Stimulated activated CD4-positive, alpha-beta T cell treated with anti-CD3 and anti-CD28 coated beads, TNF-alpha, amount 100 ng/mL, for 48 hours (primary cell): ENCODE measurements at regions not wholly inside any gene's neighbourhood (a gene's known extent, or its start where the extent isn't known, plus 50 kb on each side); places are given as distances from the start of the nearest gene placed in this dataset.
"Not testable (repeated sequence)": the region's sequence is repeated elsewhere in the genome, so short reads cannot be mapped to it uniquely, and the experiment has no call there.

ENCODE experiments used
- DNase-seq, 3 donors: peaks; one replicate each; pipeline ENCODE4 v3.0.0-alpha.2; 2020; ENCODE audit warnings: low read depth in 3 of 3

DNA sequence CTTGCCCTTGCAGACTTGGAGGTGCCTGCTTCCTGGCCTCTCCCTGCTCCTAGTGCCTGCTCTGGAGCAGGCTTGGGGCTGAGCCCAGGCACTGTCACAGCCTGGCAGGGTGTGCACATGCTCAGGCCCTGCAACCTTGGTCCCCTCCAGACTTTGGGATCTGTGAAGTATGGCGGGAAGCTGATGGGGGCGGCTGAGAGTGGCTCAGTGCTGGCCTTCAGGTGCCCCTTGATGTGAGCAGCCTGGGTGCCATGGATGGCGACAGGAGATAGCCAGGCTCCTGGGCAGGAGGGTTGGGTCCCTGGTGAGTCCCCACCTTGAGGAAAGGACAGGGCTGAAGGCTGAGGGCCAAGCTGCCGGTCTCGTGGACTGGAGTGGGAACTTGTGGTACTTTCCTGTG is 700.4 kb upstream of the KCND2 start:
- DNase-seq, result no peak

GRCh38 chr7:119578116-119578515 is 694.9 kb upstream of the KCND2 start:
- DNase-seq, result no peak

GRCh38 chr7:119594956-119595355 is 678.0 kb upstream of the KCND2 start:
- DNase-seq, result no peak

- DNase-seq, result no peak
Observed at GRCh38 chr7:119596651-119597050, 676.3 kb upstream of the KCND2 start.

DNA sequence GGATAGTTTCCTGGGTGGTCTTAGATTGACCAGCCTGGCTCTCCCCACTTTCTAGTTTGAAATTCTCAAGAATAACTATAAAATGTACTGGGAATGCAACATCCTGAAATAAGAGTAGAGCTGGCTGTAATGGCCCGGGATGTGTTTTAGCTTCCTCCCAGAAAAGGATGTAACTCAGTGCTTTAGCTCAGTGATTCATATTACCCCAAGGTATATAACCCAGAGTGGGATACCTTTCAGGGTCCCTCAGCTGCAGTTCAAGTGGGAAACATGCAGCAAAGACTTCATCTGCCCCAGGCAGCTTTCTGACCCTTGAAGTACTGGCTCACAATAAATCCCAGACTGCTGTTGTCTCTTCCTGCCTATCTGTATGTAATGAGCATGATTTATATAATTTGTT is 666.7 kb upstream of the KCND2 start:
- no peak for DNase-seq

DNA sequence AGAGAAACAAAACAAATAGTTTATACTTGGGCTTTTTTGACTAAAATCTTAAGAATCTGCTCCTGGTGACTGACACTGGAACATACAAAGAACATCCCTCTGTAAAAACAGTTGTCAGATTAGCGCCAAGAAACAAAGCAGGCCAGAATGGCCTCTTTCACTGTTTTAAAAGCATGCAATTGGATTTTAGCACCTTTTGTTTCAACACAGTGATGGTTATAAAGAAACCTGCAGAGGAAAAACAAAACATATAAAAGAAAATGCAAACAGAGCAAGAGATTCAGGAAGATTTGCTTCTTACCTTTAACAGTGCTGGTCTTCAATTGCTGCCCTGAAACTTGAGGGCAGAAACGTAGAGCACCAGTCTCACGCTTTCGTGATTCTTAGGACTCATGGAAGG is 652.2 kb upstream of the KCND2 start:
- no peak for DNase-seq

DNA sequence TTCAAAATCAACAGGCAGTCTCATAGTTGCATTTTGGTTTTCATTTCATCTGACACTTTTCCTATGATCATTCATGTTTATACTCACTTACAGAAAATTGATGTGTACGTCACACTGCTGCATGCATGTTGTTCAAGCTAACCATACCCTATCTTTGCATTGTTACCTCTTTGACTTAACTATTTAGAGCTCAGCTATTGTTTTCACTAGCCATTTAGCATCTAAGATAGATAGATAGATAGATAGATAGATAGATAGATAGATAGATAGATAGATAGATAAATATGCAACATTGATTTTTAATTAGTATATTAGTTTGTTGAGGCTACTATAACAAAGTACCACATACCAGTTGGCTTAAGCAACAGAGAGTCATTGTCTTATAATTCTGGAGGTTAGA is 649.5 kb upstream of the KCND2 start:
- DNase-seq, result no peak

GRCh38 chr7:119630406-119630969 is 642.5 kb upstream of the KCND2 start:
- no peak for DNase-seq

GRCh38 chr7:119633812-119634211 is 639.2 kb upstream of the KCND2 start:
- DNase-seq, result not testable (repeated sequence)

DNA sequence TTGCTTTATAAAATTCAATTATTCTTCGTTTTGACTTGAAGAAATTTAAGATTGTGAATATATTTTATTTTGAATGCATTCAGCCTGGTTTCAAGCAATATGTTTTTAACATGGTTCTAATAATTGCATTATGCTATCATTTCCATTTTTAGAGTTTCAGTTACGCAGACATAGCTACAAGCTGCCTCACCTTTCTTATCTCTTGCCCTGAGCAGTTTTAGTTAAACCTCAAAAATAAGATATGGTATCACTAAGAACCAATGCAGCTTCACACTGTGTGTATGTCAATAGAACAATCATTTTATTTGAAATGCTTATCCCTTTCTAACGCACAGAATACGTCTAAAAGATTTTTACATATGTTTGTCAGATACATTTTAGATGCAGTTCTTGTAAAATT is 632.6 kb upstream of the KCND2 start:
- no peak for DNase-seq

DNA sequence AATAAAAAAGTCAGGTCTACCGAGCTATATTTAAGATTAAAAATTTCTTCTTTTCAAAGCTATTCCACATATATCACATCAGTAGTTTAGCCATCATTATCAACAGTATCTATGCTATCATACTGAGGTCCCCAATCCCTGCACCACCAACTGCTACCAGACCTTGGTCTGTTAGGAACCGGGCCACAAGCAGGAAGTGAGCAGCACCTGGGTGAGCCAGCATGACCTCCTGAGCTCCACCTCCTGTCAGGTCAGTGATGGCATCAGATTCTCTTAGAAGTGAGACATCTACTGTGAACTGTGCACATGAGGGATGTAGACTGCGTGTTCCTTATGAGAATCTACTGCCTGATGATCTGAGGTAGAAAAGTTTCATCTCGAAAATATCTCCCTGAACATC is 632.1 kb upstream of the KCND2 start:
- no peak for DNase-seq

DNA sequence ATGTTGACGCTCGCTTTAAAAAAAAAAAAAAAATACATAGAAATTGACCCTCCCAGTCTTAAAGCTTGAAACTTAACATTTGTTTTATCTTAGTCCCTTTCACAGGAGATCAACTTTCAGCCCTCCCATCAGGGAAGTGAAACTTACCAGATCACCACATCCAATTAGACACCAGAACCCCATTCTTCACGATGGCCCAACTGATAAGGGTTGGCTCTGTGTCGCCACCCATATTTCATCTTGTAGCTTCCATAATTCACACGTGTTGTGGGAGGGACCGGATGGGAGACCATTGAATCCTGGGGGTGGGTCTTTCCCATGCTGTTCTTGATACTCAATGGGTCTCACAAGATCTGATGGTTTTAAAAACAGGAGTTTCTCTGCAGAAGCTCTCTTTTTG is 629.4 kb upstream of the KCND2 start:
- no peak for DNase-seq

GRCh38 chr7:119647286-119647685 is 625.7 kb upstream of the KCND2 start:
- no peak for DNase-seq

DNA sequence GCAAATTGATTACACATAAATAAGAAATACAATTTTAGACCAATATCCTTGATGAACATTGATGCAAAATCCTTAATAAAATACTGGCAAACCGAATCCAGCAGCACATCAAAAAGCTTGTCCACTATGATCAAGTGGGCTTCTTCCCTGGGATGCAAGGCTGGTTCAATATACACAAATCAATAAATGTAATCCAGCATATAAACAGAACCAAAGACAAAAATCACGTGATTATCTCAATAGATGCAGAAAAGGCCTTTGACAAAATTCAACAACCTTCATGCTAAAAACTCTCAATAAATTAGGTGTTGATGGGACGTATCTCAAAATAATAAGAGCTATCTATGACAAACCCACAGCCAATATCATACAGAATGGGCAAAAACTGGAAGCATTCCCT is 624.2 kb upstream of the KCND2 start:
- not testable (repeated sequence) for DNase-seq

GRCh38 chr7:119660080-119660479 is 612.9 kb upstream of the KCND2 start:
- DNase-seq, result no peak

DNA sequence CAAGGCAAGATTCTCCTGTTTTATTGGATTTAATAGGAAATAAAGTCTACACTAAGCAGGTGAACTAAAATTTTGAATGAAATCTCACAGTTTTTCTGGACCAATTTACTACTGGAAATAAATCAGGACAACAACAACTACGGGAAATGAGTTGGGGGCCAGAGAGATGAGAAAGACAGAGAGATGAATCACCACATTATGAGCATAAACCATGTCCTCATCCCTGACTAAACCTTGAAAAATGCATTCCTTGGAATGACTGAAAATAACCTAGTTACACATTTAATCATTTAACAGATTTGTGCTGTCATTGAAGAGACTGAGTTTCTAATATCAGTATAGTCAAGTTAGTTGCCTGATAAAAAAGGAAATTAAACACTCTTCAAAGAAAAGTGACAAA is 608.4 kb upstream of the KCND2 start:
- no peak for DNase-seq

- no peak for DNase-seq
Observed at GRCh38 chr7:119665796-119666195, 607.2 kb upstream of the KCND2 start.

DNA sequence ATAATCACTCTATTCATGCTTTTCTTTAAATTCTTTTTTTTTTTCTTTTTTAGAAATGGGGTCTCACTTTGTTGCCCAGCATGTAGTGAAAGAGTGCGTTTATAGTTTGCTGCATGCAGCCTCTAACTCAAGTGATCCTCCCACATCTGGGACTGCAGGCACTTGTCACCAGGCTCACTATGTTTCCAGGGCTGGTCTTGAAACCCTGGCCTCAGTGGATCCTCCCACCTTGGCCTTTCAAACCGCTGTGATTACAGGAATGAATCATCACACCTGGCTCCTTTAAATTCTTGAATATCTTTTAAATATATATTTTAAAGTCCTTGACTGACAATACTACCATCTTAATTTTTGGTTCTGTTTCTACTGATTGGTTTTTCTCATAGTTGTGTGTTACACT is 591.6 kb upstream of the KCND2 start:
- DNase-seq, result no peak

GRCh38 chr7:119684763-119685162 is 588.2 kb upstream of the KCND2 start:
- no peak for DNase-seq

GRCh38 chr7:119685906-119686305 is 587.1 kb upstream of the KCND2 start:
- no peak for DNase-seq

DNA sequence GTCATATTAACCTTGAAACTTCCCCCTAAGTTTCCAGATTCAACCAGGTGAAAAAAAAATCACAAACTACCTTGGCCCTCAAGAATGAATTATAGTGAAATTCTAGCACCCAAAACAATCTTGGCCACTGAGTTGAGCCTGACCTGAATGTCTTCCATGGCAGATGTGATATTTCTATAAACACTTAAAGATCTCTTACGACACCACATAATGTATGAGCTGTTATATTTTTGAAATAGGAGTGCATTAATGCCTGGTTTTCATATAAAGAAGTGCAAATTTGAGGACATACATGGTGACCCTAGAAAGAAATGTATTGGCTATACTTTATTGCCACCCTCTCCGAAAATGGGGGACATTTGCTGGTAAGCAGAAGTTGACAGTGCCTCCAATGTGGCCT is 584.1 kb upstream of the KCND2 start:
- no peak for DNase-seq

DNA sequence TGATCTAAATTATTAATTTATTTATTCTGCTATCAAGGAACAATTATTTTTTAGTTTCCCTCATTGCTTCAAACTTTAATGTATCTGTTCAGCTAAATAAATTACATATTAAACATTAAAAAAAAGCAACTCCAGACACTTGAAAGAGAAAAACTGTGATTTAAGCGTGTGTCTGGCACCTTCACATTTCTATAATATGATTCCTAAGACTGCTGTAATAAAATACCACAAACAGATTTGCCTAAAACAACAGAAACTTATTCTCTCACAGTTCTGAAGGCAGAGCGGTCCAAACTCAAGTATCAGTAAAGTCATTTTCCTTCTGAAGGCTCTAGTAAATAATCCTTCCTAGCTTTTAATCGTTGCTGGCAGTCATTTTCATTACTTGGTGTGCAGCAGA is 580.4 kb upstream of the KCND2 start:
- DNase-seq, result no peak

DNA sequence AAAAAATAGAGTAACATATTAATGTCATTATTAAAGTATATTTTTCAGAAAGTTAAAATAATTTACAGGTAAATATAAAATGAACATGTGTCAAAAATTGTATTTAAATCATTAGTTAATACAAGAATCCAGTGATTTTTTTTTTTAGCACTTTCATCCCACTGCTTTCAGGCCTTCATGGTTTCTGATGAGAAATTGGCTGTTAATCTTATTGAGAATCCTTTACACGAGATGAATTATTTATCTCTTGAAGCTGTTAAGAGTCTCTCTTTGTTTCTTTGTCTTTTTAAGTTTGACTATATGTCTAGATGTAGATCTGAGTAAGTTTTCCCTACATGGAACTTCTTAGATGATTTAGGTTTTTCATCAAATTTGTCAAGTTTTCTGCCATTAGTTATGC is 578.5 kb upstream of the KCND2 start:
- no peak for DNase-seq

DNA sequence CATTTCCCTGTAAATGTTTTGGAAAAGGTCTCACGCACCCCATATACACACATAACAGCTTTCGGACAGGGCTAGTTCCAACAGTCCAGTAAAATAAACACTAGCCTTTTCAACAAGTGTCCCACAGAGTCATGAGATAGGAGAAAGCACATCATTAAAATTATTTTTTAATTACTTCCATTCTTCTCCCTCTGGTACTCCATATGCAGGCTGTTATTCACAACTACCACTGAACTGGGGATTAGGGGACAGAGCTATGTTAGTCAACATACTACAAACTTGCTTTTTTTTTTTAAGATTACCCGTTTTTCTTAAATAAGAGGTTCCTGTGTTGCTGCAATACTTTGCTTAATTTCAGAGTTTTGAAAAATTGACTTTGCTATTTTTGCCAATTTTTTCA is 576.6 kb upstream of the KCND2 start:
- no peak for DNase-seq

GRCh38 chr7:119703895-119704294 is 569.1 kb upstream of the KCND2 start:
- no peak for DNase-seq
